HCT116 (cell line): ENCODE measurements at regions not wholly inside any gene's neighbourhood (a gene's known extent, or its start where the extent isn't known, plus 50 kb on each side); places are given as distances from the start of the nearest gene placed in this dataset.

Source experiments
- ATAC-seq: fragments of 200-7000 bp; cut with Tn5 transposase; 2 replicates; pipeline ENCODE4 v1.9.1; 2020; ENCODE audit warnings: mild to moderate bottlenecking, moderate library complexity
- BruUV-seq: library from RNA; stranded (reverse); fragments of 400-500 nt; replicated peaks from 2 replicates; lab custom pipeline; 2021; lab: Mats Ljungman, UMichigan
- CTCF ChIA-PET: fragments of 300-600 bp; sonication (Branson Sonifier 250); formaldehyde crosslinking; loops from one replicate; lab custom pipeline; 2021; ENCODE audit warnings: antibody characterized with exemption; lab: Charles Lee
- POLR2A ChIA-PET: fragments of 300-600, 350-600 bp; sonication (Branson Sonifier 250); formaldehyde crosslinking; loops from one replicate; lab custom pipeline; 2021; ENCODE audit warnings: antibody characterized with exemption; lab: Charles Lee
- RAD21 ChIA-PET, 2 experiments: fragments of 300-600 bp; sonication (Branson Sonifier 250); formaldehyde crosslinking; loops; one replicate each; lab custom pipeline; 2023; ENCODE audit warnings: low total read pairs in 2 of 2; ENCODE audit not compliant: uncharacterized antibody in 2 of 2, unreplicated experiment in 2 of 2, low non-redundant PET in 1 of 2; lab: Charles Lee
- DNase-seq: peaks from one replicate; pipeline ENCODE4 v3.0.0-alpha.2; 2010; ENCODE audit warnings: low read depth, low spot score
- H2AFZ ChIP-seq: fragments of 200-600 bp; shearing (Covaris generic), sonication (generic); 2 replicates; pipeline ENCODE4 v1.6.1; 2017; ENCODE audit warnings: low read depth, mixed run types, mixed read lengths, antibody characterized with exemption, low read length; ENCODE audit not compliant: poor library complexity, severe bottlenecking
- H3K27ac ChIP-seq: 2 replicates; pipeline ENCODE4 v1.5.1; 2012; ENCODE audit warnings: low read depth, low read length
- H3K27me3 ChIP-seq: fragments of 200-600 bp; sonication (generic); 2 replicates; pipeline ENCODE4 v1.6.1; 2016; ENCODE audit warnings: mixed run types, low read length, mixed read lengths; ENCODE audit not compliant: insufficient read depth
- H3K36me3 ChIP-seq, 2 experiments: fragments of 200-500 bp in 1 of 2; fragments of 200-600 bp in 1 of 2; sonication (Bioruptor generic) in 1 of 2; sonication (generic) in 1 of 2; 2 replicates each; pipeline versions ENCODE4 v1.5.1 to v1.6.1; 2014 to 2016; ENCODE audit warnings: low read length in 2 of 2, inconsistent platforms in 1 of 2, mixed read lengths in 1 of 2, mixed run types in 1 of 2; ENCODE audit not compliant: insufficient read depth in 2 of 2, control insufficient read depth in 1 of 2
- H3K4me1 ChIP-seq, 2 experiments: fragments of 200-600 bp in 1 of 2; sonication (generic) in 1 of 2; 2 replicates each; pipeline versions ENCODE4 v1.5.1 to v1.6.1; 2012 to 2017; ENCODE audit warnings: low read length in 2 of 2, inconsistent platforms in 1 of 2, mild to moderate bottlenecking in 1 of 2, mixed read lengths in 1 of 2, mixed run types in 1 of 2, moderate library complexity in 1 of 2; ENCODE audit not compliant: insufficient read depth in 2 of 2, control insufficient read depth in 1 of 2
- H3K4me2 ChIP-seq: fragments of 200-600 bp; sonication (generic); 2 replicates; pipeline ENCODE4 v1.6.1; 2017; ENCODE audit warnings: mixed run types, low read length, mixed read lengths
- H3K4me3 ChIP-seq, 2 experiments: fragments of 200-600 bp in 1 of 2; sonication (generic) in 1 of 2; replicated peaks in 1 of 2; 2 replicates each; pipeline ENCODE4 v1.5.1; 2011 to 2016; ENCODE audit warnings: low read length in 2 of 2, control low read depth in 1 of 2, low read depth in 1 of 2, mild to moderate bottlenecking in 1 of 2, mixed read lengths in 1 of 2, mixed run types in 1 of 2
- H3K79me2 ChIP-seq: fragments of 200-600 bp; sonication (generic); 2 replicates; pipeline ENCODE4 v1.6.1; 2017; ENCODE audit warnings: mild to moderate bottlenecking, mixed run types, low read length, moderate library complexity, mixed read lengths; ENCODE audit not compliant: insufficient read depth
- H3K9ac ChIP-seq: fragments of 200-600 bp; sonication (generic); 2 replicates; pipeline ENCODE4 v1.6.1; 2016; ENCODE audit warnings: low read length, mixed read lengths
- H3K9me2 ChIP-seq: fragments of 200-600 bp; sonication (generic), shearing (Covaris generic); 2 replicates; pipeline ENCODE4 v1.6.1; 2017; ENCODE audit warnings: mixed run types, mild to moderate bottlenecking, moderate library complexity; ENCODE audit not compliant: insufficient read depth
- H3K9me3 ChIP-seq, 2 experiments: fragments of 200-500 bp in 1 of 2; fragments of 200-600 bp in 1 of 2; sonication (Bioruptor generic) in 1 of 2; sonication (generic) in 1 of 2; 2 replicates each; pipeline ENCODE4 v1.6.1; 2014 to 2017; ENCODE audit warnings: low read length in 2 of 2, mixed read lengths in 2 of 2, inconsistent platforms in 1 of 2, low read depth in 1 of 2, mild to moderate bottlenecking in 1 of 2, mixed run types in 1 of 2, moderate library complexity in 1 of 2; ENCODE audit not compliant: control insufficient read depth in 1 of 2, insufficient read depth in 1 of 2
- H4K20me1 ChIP-seq: fragments of 200-600 bp; sonication (generic), shearing (Covaris generic); 2 replicates; pipeline ENCODE4 v1.6.1; 2017; ENCODE audit warnings: mixed run types, mild to moderate bottlenecking, moderate library complexity; ENCODE audit not compliant: insufficient read depth
- CEBPB ChIP-seq: IDR thresholded peaks from 2 replicates; pipeline ENCODE4 v1.6.1; 2012; ENCODE audit warnings: low read depth
- ELF1 ChIP-seq: IDR thresholded peaks from 2 replicates; pipeline ENCODE4 v1.6.1; 2012; ENCODE audit warnings: low read depth, borderline replicate concordance
- EZH2 ChIP-seq: fragments of 200-600 bp; sonication (generic); IDR thresholded peaks from 2 replicates; pipeline ENCODE4 v1.6.1; 2017; ENCODE audit warnings: antibody characterized with exemption, mixed run types
- EZH2phosphoT487 ChIP-seq: fragments of 200-600 bp; IDR thresholded peaks from 2 replicates; pipeline ENCODE4 v1.6.1; 2018; ENCODE audit warnings: antibody characterized with exemption, borderline replicate concordance
- FOSL1 ChIP-seq: IDR thresholded peaks from 2 replicates; pipeline ENCODE4 v1.6.1; 2012; ENCODE audit warnings: low read depth
- POLR2A ChIP-seq: IDR thresholded peaks from 2 replicates; pipeline ENCODE4 v1.7.0; 2011; ENCODE audit warnings: borderline replicate concordance; ENCODE audit not compliant: insufficient read depth, insufficient read length; ENCODE audit errors: extremely low read depth
- POLR2AphosphoS5 ChIP-seq: IDR thresholded peaks from 2 replicates; pipeline ENCODE4 v1.6.1; 2011; ENCODE audit warnings: mild to moderate bottlenecking, low read depth, low read length, moderate library complexity
- SP1 ChIP-seq: IDR thresholded peaks from 2 replicates; pipeline ENCODE4 v1.6.1; 2012; ENCODE audit warnings: low read depth
- SRF ChIP-seq: IDR thresholded peaks from 2 replicates; pipeline ENCODE4 v1.6.1; 2012; ENCODE audit warnings: low read depth
- TCF7L2 ChIP-seq: IDR thresholded peaks from 2 replicates; pipeline ENCODE4 v1.7.0; 2011; ENCODE audit warnings: borderline replicate concordance, inconsistent platforms; ENCODE audit not compliant: insufficient read depth, insufficient read length; ENCODE audit errors: extremely low read depth
- ZNF274 ChIP-seq: fragments of 200-500 bp; sonication (Bioruptor generic); IDR thresholded peaks from 2 replicates; pipeline ENCODE4 v1.6.1; 2014; ENCODE audit warnings: mild to moderate bottlenecking, low read depth, low read length, inconsistent platforms
- intact Hi-C: fragments of 100-400 bp; cut with micrococcal nuclease; formaldehyde crosslinking; loops from 2 replicates; pipeline ENCODE4 v1.10.0; 2022
- TF ChIP-seq, protein P1 (sequence below): IDR thresholded peaks from 2 replicates; pipeline ENCODE4 v1.6.1; 2012
- TF ChIP-seq, protein P2 (sequence below): IDR thresholded peaks from 2 replicates; pipeline ENCODE4 v1.6.1; 2012
- TF ChIP-seq, protein P3 (sequence below): IDR thresholded peaks from 2 replicates; pipeline ENCODE4 v1.6.1; 2011; ENCODE audit warnings: mild to moderate bottlenecking, low read length, moderate library complexity; ENCODE audit not compliant: insufficient replicate concordance; ENCODE audit errors: extremely low read depth
- TF ChIP-seq, protein P4 (sequence below): IDR thresholded peaks from 2 replicates; pipeline ENCODE4 v1.6.1; 2012; ENCODE audit warnings: low read depth

DNA sequence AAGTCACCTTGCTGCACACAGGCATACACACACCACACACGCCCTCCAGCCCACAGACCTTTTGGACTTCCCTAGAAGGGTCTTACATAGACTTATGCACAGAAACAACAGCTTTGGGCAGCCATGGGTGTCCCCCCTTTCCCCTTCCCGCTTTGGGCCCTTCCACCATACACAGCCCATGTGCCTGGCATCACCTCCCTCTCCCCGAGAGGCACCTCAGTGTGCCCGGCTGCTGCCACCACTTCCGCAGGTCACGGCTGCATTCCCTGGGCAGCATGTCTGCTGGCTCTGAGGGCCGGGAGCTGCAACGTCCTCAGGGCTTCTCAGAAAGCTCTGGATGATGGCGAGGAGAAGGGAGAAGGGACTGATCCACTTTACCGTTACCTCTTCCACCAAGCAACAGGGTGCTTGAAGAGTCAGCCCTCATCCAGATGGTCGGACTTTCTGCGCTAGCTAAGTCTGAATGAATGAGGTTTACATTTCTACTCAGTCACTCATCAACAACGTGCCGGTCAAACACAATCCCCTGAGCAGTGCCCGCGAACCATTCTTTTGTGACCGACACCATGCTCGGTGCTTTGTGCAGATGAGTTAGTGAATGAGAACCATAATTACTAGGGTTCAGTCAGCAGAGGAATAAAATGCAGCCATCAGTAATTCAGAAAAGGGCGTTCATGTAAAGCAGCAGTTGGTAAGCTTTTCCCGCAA lies 72.2 kb upstream of the BCL11B start:
- RAD21 ChIA-PET = no interaction called here
- Histone ChIP-seq H3K9me2 (no peaks in the 10 kb centered on the region), H3K4me1 (peaks cover 8 to 13% of the 10 kb centered on the region in 2 experiments), H3K4me2 (no peak overlapping the region), H3K4me3 (no peak overlapping the region), H4K20me1 (no peaks in the 10 kb centered on the region), H3K9ac (no peak overlapping the region), H2AFZ (no peak overlapping the region), H3K27ac (no peak overlapping the region), H3K36me3 (no peaks in the 10 kb centered on the region), H3K79me2 (no peaks in the 10 kb centered on the region), H3K9me3 (no peaks in the 10 kb centered on the region), H3K27me3 (peaks cover 50% of the 10 kb centered on the region)
- BruUV-seq = no TSS peak
- intact Hi-C loops = no loop called here
- DNase-seq (no peak), ATAC-seq (no peak)
- POLR2A ChIA-PET = no interaction called here
- TF ChIP-seq SP1 = no peak
- no peak for TF ChIP-seq ZNF274
- TF ChIP-seq, protein P1, sequence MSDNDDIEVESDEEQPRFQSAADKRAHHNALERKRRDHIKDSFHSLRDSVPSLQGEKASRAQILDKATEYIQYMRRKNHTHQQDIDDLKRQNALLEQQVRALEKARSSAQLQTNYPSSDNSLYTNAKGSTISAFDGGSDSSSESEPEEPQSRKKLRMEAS = no peak
- CTCF ChIA-PET = interaction anchor here (0.8 kb wide), 1 partner anchor 24 kb away, joined by 3 read pairs; no protein-coding TSS in a partner anchor

DNA sequence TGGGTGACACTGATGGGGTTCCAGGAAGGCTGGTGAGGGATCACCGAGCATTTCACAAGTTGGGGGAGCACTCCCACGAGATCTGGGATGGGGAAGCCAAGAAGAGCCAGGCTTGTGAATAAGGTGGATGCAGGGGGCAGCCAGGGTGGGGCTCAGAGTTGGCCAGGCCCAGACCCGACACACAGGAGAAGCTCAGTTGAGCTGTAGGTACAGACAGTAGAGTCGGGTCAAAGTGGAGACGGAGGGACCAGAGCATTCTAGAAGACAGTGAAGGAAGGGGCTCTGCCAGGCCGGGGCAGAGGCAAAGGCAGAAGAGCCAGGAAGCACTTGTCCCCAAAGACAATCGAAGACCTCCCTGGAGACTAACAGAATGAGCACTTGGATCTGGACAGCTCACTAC lies 70.9 kb upstream of the BCL11B start:
- Histone ChIP-seq H3K79me2 (no peaks in the 10 kb centered on the region), H3K9me3 (no peaks in the 10 kb centered on the region), H3K9me2 (no peaks in the 10 kb centered on the region), H3K27ac (no peak overlapping the region), H3K27me3 (peaks cover 59% of the 10 kb centered on the region), H3K4me3 (no peak overlapping the region), H3K4me1 (peaks cover 8 to 13% of the 10 kb centered on the region in 2 experiments), H4K20me1 (no peaks in the 10 kb centered on the region), H3K9ac (no peak overlapping the region), H3K4me2 (no peak overlapping the region), H3K36me3 (no peaks in the 10 kb centered on the region), H2AFZ (no peak overlapping the region)
- DNase-seq (no peak), ATAC-seq (no peak)
- BruUV-seq = no TSS peak
- intact Hi-C loops = no loop called here
- POLR2A ChIA-PET = no interaction called here
- CTCF ChIA-PET = no interaction called here
- RAD21 ChIA-PET = no interaction called here
- TF ChIP-seq CEBPB (no peak), SRF (no peak), POLR2AphosphoS5 (no peak), EZH2 (no peak), ELF1 (no peak), POLR2A (no peak), FOSL1 (no peak), TCF7L2 (no peak), EZH2phosphoT487 (no peak)
- TF ChIP-seq, protein P2, sequence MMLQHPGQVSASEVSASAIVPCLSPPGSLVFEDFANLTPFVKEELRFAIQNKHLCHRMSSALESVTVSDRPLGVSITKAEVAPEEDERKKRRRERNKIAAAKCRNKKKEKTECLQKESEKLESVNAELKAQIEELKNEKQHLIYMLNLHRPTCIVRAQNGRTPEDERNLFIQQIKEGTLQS = no peak
- TF ChIP-seq, protein P3, sequence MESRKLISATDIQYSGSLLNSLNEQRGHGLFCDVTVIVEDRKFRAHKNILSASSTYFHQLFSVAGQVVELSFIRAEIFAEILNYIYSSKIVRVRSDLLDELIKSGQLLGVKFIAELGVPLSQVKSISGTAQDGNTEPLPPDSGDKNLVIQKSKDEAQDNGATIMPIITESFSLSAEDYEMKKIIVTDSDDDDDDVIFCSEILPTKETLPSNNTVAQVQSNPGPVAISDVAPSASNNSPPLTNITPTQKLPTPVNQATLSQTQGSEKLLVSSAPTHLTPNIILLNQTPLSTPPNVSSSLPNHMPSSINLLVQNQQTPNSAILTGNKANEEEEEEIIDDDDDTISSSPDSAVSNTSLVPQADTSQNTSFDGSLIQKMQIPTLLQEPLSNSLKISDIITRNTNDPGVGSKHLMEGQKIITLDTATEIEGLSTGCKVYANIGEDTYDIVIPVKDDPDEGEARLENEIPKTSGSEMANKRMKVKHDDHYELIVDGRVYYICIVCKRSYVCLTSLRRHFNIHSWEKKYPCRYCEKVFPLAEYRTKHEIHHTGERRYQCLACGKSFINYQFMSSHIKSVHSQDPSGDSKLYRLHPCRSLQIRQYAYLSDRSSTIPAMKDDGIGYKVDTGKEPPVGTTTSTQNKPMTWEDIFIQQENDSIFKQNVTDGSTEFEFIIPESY = no peak
- TF ChIP-seq, protein P4, sequence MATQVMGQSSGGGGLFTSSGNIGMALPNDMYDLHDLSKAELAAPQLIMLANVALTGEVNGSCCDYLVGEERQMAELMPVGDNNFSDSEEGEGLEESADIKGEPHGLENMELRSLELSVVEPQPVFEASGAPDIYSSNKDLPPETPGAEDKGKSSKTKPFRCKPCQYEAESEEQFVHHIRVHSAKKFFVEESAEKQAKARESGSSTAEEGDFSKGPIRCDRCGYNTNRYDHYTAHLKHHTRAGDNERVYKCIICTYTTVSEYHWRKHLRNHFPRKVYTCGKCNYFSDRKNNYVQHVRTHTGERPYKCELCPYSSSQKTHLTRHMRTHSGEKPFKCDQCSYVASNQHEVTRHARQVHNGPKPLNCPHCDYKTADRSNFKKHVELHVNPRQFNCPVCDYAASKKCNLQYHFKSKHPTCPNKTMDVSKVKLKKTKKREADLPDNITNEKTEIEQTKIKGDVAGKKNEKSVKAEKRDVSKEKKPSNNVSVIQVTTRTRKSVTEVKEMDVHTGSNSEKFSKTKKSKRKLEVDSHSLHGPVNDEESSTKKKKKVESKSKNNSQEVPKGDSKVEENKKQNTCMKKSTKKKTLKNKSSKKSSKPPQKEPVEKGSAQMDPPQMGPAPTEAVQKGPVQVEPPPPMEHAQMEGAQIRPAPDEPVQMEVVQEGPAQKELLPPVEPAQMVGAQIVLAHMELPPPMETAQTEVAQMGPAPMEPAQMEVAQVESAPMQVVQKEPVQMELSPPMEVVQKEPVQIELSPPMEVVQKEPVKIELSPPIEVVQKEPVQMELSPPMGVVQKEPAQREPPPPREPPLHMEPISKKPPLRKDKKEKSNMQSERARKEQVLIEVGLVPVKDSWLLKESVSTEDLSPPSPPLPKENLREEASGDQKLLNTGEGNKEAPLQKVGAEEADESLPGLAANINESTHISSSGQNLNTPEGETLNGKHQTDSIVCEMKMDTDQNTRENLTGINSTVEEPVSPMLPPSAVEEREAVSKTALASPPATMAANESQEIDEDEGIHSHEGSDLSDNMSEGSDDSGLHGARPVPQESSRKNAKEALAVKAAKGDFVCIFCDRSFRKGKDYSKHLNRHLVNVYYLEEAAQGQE = no peak
